ENCODE measurements at regions not wholly inside any gene's neighbourhood (a gene's known extent, or its start where the extent isn't known, plus 50 kb on each side); places are given as distances from the start of the nearest gene placed in this dataset.

GRCh38 chr5:4222821-4223220, 627.2 kb downstream of the IRX1 start:
- CTCF ChIA-PET = no interaction called here
- no peaks in the 10 kb centered on the region for H4K20me1 ChIP-seq (replicated peaks; ENCODE audit: control insufficient read depth, extremely low read depth, insufficient read depth, low read length)
- H3K9me3 ChIP-seq (replicated peaks; ENCODE audit: control insufficient read depth, insufficient read depth, low read length) = peaks cover 6% of the 10 kb centered on the region
- no peaks in the 10 kb centered on the region for H3K79me2 ChIP-seq (ENCODE audit: control insufficient read depth, insufficient read depth, low read length)
- H3K27ac ChIP-seq (ENCODE audit: insufficient read depth, low read depth, low read length) = no peak overlapping the region
- dilution Hi-C loops (cut with MboI; ENCODE audit: extremely low pct_ligation_motif_present, low sequenced_read_pairs) (no loop called here), intact Hi-C loops (cut with micrococcal nuclease) (no loop called here)
- no peaks in the 10 kb centered on the region for H3K4me1 ChIP-seq (ENCODE audit: control insufficient read depth, extremely low read depth, insufficient read depth, low read length)
- H3K9me1 ChIP-seq (replicated peaks; ENCODE audit: control insufficient read depth, extremely low read depth, insufficient read depth, low read length) = no peaks in the 10 kb centered on the region
- POLR2A ChIA-PET = no interaction called here
- FAIRE-seq = no peak
- no TSS peak for BruUV-seq (replicated peaks)
- DNase-seq (ENCODE audit: low read depth, low spot score) = no peak
- H2AFZ ChIP-seq (ENCODE audit: low read depth, low read length) = no peak overlapping the region
- TF ChIP-seq CTCF (IDR thresholded peaks at IDR 0.05; ENCODE audit: extremely low read depth in 1 of 2, insufficient read depth in 1 of 2, low read depth in 1 of 2, low read length in 2 of 2) = no peak
- TF ChIP-seq MAX (IDR thresholded peaks at IDR 0.05; ENCODE audit: insufficient read depth, insufficient read length) = no peak
- no peak for TF ChIP-seq POLR2AphosphoS5 (IDR thresholded peaks at IDR 0.05; ENCODE audit: insufficient read depth, low read depth, low read length)
- TF ChIP-seq MYC (IDR thresholded peaks at IDR 0.05; ENCODE audit: low read depth, low read length) = no peak
- TF ChIP-seq FOS (IDR thresholded peaks at IDR 0.05; ENCODE audit: borderline replicate concordance, insufficient read depth, low read length) = no peak
- no peak for TF ChIP-seq GATA2 (IDR thresholded peaks at IDR 0.05; ENCODE audit: insufficient read depth, insufficient read length, low read depth, low read length)
- no peak overlapping the region for H3K4me3 ChIP-seq (replicated peaks in 1 of 3; ENCODE audit: insufficient read depth in 1 of 3, low read depth in 1 of 3, low read length in 3 of 3)
- H3K4me2 ChIP-seq (ENCODE audit: insufficient read depth, low read length) = no peak overlapping the region
- H3K36me3 ChIP-seq (ENCODE audit: control insufficient read depth in 2 of 2, extremely low read depth in 1 of 2, insufficient read depth in 2 of 2, low read length in 2 of 2) = no peaks in the 10 kb centered on the region
- no peak overlapping the region for H3K9ac ChIP-seq (replicated peaks; ENCODE audit: extremely low read depth, insufficient read depth, low read length)
- no peaks in the 10 kb centered on the region for H3K27me3 ChIP-seq (ENCODE audit: control insufficient read depth in 2 of 2, insufficient read depth in 2 of 2, low read length in 2 of 2)

GRCh38 chr5:4225741-4226140, 630.1 kb downstream of the IRX1 start:
- FAIRE-seq = no peak
- Histone ChIP-seq H3K9ac (replicated peaks; ENCODE audit: extremely low read depth, insufficient read depth, low read length) (no peak overlapping the region), H2AFZ (ENCODE audit: low read depth, low read length) (no peak overlapping the region), H4K20me1 (replicated peaks; ENCODE audit: control insufficient read depth, extremely low read depth, insufficient read depth, low read length) (no peaks in the 10 kb centered on the region), H3K4me2 (ENCODE audit: insufficient read depth, low read length) (no peak overlapping the region), H3K27ac (ENCODE audit: insufficient read depth, low read depth, low read length) (no peak overlapping the region), H3K27me3 (ENCODE audit: control insufficient read depth in 2 of 2, insufficient read depth in 2 of 2, low read length in 2 of 2) (no peaks in the 10 kb centered on the region), H3K79me2 (ENCODE audit: control insufficient read depth, insufficient read depth, low read length) (no peaks in the 10 kb centered on the region), H3K9me1 (replicated peaks; ENCODE audit: control insufficient read depth, extremely low read depth, insufficient read depth, low read length) (no peaks in the 10 kb centered on the region), H3K4me1 (ENCODE audit: control insufficient read depth, extremely low read depth, insufficient read depth, low read length) (no peaks in the 10 kb centered on the region), H3K9me3 (replicated peaks; ENCODE audit: control insufficient read depth, insufficient read depth, low read length) (peaks cover 6% of the 10 kb centered on the region), H3K4me3 (replicated peaks in 1 of 3; ENCODE audit: insufficient read depth in 1 of 3, low read depth in 1 of 3, low read length in 3 of 3) (no peak overlapping the region), H3K36me3 (ENCODE audit: control insufficient read depth in 2 of 2, extremely low read depth in 1 of 2, insufficient read depth in 2 of 2, low read length in 2 of 2) (no peaks in the 10 kb centered on the region)
- ChIA-PET POLR2A (no interaction called here), CTCF (no interaction called here)
- DNase-seq (ENCODE audit: low read depth, low spot score) = no peak
- no TSS peak for BruUV-seq (replicated peaks)
- intact Hi-C loops (cut with micrococcal nuclease) = no loop called here
- TF ChIP-seq POLR2AphosphoS5 (IDR thresholded peaks at IDR 0.05; ENCODE audit: insufficient read depth, low read depth, low read length) (no peak), FOS (IDR thresholded peaks at IDR 0.05; ENCODE audit: borderline replicate concordance, insufficient read depth, low read length) (no peak), GATA2 (IDR thresholded peaks at IDR 0.05; ENCODE audit: insufficient read depth, insufficient read length, low read depth, low read length) (no peak), CTCF (IDR thresholded peaks at IDR 0.05; ENCODE audit: extremely low read depth in 1 of 2, insufficient read depth in 1 of 2, low read depth in 1 of 2, low read length in 2 of 2) (no peak), MAX (IDR thresholded peaks at IDR 0.05; ENCODE audit: insufficient read depth, insufficient read length) (no peak), MYC (IDR thresholded peaks at IDR 0.05; ENCODE audit: low read depth, low read length) (no peak), EZH2 (IDR thresholded peaks at IDR 0.05; ENCODE audit: borderline replicate concordance, low read depth, low read length, severe bottlenecking) (no peak)
- dilution Hi-C loops (cut with MboI; ENCODE audit: extremely low pct_ligation_motif_present, low sequenced_read_pairs) = no loop called here
